ENCODE measurements at regions not wholly inside any gene's neighbourhood (a gene's known extent, or its start where the extent isn't known, plus 50 kb on each side); places are given as distances from the start of the nearest gene placed in this dataset.
"Not testable (repeated sequence)": the region's sequence is repeated elsewhere in the genome, so short reads cannot be mapped to it uniquely, and the experiment has no call there.

- H3K27me3 Mint-ChIP-seq; H3K4me1 Mint-ChIP-seq; H3K36me3 Mint-ChIP-seq; H3K27ac Mint-ChIP-seq; ATAC-seq (ENCODE audit: low read depth); DNase-seq (ENCODE audit: low spot score in 2 of 2); H3K4me3 Mint-ChIP-seq; H3K9me3 Mint-ChIP-seq: not testable (repeated sequence)
Observed at GRCh38 chr18:14392604-14393003, 150.8 kb downstream of the POTEC start.

GRCh38 chr18:14384961-14385360 lies 158.4 kb downstream of the POTEC start:
- not testable (repeated sequence) for DNase-seq (ENCODE audit: low spot score in 2 of 2); H3K4me3 Mint-ChIP-seq; H3K27me3 Mint-ChIP-seq; H3K9me3 Mint-ChIP-seq; H3K4me1 Mint-ChIP-seq; ATAC-seq (ENCODE audit: low read depth); H3K27ac Mint-ChIP-seq; H3K36me3 Mint-ChIP-seq

- not testable (repeated sequence) for H3K9me3 Mint-ChIP-seq; H3K4me3 Mint-ChIP-seq; H3K27ac Mint-ChIP-seq; H3K27me3 Mint-ChIP-seq; H3K36me3 Mint-ChIP-seq; H3K4me1 Mint-ChIP-seq; DNase-seq (ENCODE audit: low spot score in 2 of 2); ATAC-seq (ENCODE audit: low read depth)
Observed at GRCh38 chr18:14382666-14383065, 160.7 kb downstream of the POTEC start.

GRCh38 chr18:14379489-14379888 lies 163.9 kb downstream of the POTEC start:
- not testable (repeated sequence) for H3K27me3 Mint-ChIP-seq; ATAC-seq (ENCODE audit: low read depth); H3K9me3 Mint-ChIP-seq; H3K36me3 Mint-ChIP-seq; H3K4me3 Mint-ChIP-seq; DNase-seq (ENCODE audit: low spot score in 2 of 2); H3K4me1 Mint-ChIP-seq; H3K27ac Mint-ChIP-seq

GRCh38 chr18:14378376-14378775 lies 165.0 kb downstream of the POTEC start:
- ATAC-seq (ENCODE audit: low read depth); H3K27ac Mint-ChIP-seq; H3K9me3 Mint-ChIP-seq; H3K4me1 Mint-ChIP-seq; H3K36me3 Mint-ChIP-seq; DNase-seq (ENCODE audit: low spot score in 2 of 2); H3K27me3 Mint-ChIP-seq; H3K4me3 Mint-ChIP-seq: not testable (repeated sequence)

- not testable (repeated sequence) for H3K4me1 Mint-ChIP-seq; DNase-seq (ENCODE audit: low spot score in 2 of 2); H3K27ac Mint-ChIP-seq; H3K36me3 Mint-ChIP-seq; H3K4me3 Mint-ChIP-seq; H3K9me3 Mint-ChIP-seq; ATAC-seq (ENCODE audit: low read depth); H3K27me3 Mint-ChIP-seq
Observed at GRCh38 chr18:14361346-14361745, 182.1 kb downstream of the POTEC start.

GRCh38 chr18:14357553-14358297 lies 185.7 kb downstream of the POTEC start:
- DNase-seq (ENCODE audit: low spot score in 2 of 2); ATAC-seq (ENCODE audit: low read depth); H3K27ac Mint-ChIP-seq; H3K9me3 Mint-ChIP-seq; H3K4me1 Mint-ChIP-seq; H3K4me3 Mint-ChIP-seq; H3K36me3 Mint-ChIP-seq; H3K27me3 Mint-ChIP-seq: not testable (repeated sequence)

- not testable (repeated sequence) for H3K4me3 Mint-ChIP-seq; H3K27ac Mint-ChIP-seq; H3K9me3 Mint-ChIP-seq; DNase-seq (ENCODE audit: low spot score in 2 of 2); H3K4me1 Mint-ChIP-seq; ATAC-seq (ENCODE audit: low read depth); H3K27me3 Mint-ChIP-seq; H3K36me3 Mint-ChIP-seq
Observed at GRCh38 chr18:14342170-14342569, 201.2 kb downstream of the POTEC start.

- H3K9me3 Mint-ChIP-seq, H3K36me3 Mint-ChIP-seq, H3K4me1 Mint-ChIP-seq: not testable (repeated sequence)
Observed at GRCh38 chr18:14336017-14336416, 203.8 kb upstream of the ZNF519 start.

GRCh38 chr18:14321217-14321616 lies 189.0 kb upstream of the ZNF519 start:
- DNase-seq (ENCODE audit: low spot score in 2 of 2); ATAC-seq (ENCODE audit: low read depth); H3K9me3 Mint-ChIP-seq; H3K36me3 Mint-ChIP-seq; H3K4me3 Mint-ChIP-seq; H3K27me3 Mint-ChIP-seq; H3K27ac Mint-ChIP-seq; H3K4me1 Mint-ChIP-seq: not testable (repeated sequence)

More at GRCh38 chr18:14336017-14336416, 203.8 kb upstream of the ZNF519 start:
- not testable (repeated sequence) for H3K27ac Mint-ChIP-seq; DNase-seq (ENCODE audit: low spot score in 2 of 2); H3K4me3 Mint-ChIP-seq; ATAC-seq (ENCODE audit: low read depth); H3K27me3 Mint-ChIP-seq

- H3K4me3 Mint-ChIP-seq; H3K27me3 Mint-ChIP-seq; ATAC-seq (ENCODE audit: low read depth); H3K9me3 Mint-ChIP-seq; H3K36me3 Mint-ChIP-seq; DNase-seq (ENCODE audit: low spot score in 2 of 2); H3K4me1 Mint-ChIP-seq; H3K27ac Mint-ChIP-seq: not testable (repeated sequence)
Observed at GRCh38 chr18:14301255-14301654, 169.0 kb upstream of the ZNF519 start.

- not testable (repeated sequence) for H3K9me3 Mint-ChIP-seq; H3K4me1 Mint-ChIP-seq; H3K27me3 Mint-ChIP-seq; H3K4me3 Mint-ChIP-seq; H3K36me3 Mint-ChIP-seq; H3K27ac Mint-ChIP-seq; ATAC-seq (ENCODE audit: low read depth); DNase-seq (ENCODE audit: low spot score in 2 of 2)
Observed at GRCh38 chr18:14295081-14295480, 162.8 kb upstream of the ZNF519 start.

- H3K4me3 Mint-ChIP-seq, result no peak overlapping the region
- no peaks in the 10 kb centered on the region for H3K9me3 Mint-ChIP-seq
- no peaks in the 10 kb centered on the region for H3K4me1 Mint-ChIP-seq
- ATAC-seq (ENCODE audit: low read depth) (no peak), DNase-seq (ENCODE audit: low spot score in 2 of 2) (no peak)
- peaks cover 4% of the 10 kb centered on the region for H3K27me3 Mint-ChIP-seq
- no peak overlapping the region for H3K27ac Mint-ChIP-seq
- peaks cover 4% of the 10 kb centered on the region for H3K36me3 Mint-ChIP-seq
Observed at GRCh38 chr18:14285053-14285452, 152.8 kb upstream of the ZNF519 start.

GRCh38 chr18:14275391-14275790 lies 143.2 kb upstream of the ZNF519 start:
- not testable (repeated sequence) for H3K4me3 Mint-ChIP-seq; H3K9me3 Mint-ChIP-seq; H3K27ac Mint-ChIP-seq; H3K36me3 Mint-ChIP-seq; H3K27me3 Mint-ChIP-seq; DNase-seq (ENCODE audit: low spot score in 2 of 2); ATAC-seq (ENCODE audit: low read depth); H3K4me1 Mint-ChIP-seq

All from memory B cell (primary cell).